EH (cell line): ENCODE measurements at regions not wholly inside any gene's neighbourhood (a gene's known extent, or its start where the extent isn't known, plus 50 kb on each side); places are given as distances from the start of the nearest gene placed in this dataset.
"Not testable (repeated sequence)": the region's sequence is repeated elsewhere in the genome, so short reads cannot be mapped to it uniquely, and the experiment has no call there.

Experiments
- DNase-seq: peaks from one replicate; pipeline ENCODE4 v3.0.0-alpha.2; 2015; ENCODE audit warnings: low read depth

GRCh38 chr6:25124216-25124715 lies 154.9 kb upstream of the CARMIL1 start:
- no peak for DNase-seq

- DNase-seq, result no peak
Measured at GRCh38 chr6:25125736-25126135, 153.4 kb upstream of the CARMIL1 start.

GRCh38 chr6:25127076-25127837 lies 151.9 kb upstream of the CARMIL1 start:
- no peak for DNase-seq

- peak; percentile 33 for DNase-seq
Measured at GRCh38 chr6:25130518-25130917, 148.7 kb upstream of the CARMIL1 start.

GRCh38 chr6:25132934-25133333 lies 146.2 kb upstream of the CARMIL1 start:
- no peak for DNase-seq

- DNase-seq, result peak; percentile 16
Measured at GRCh38 chr6:25133568-25133967, 145.6 kb upstream of the CARMIL1 start.

GRCh38 chr6:25136854-25137253 lies 142.3 kb upstream of the CARMIL1 start:
- peak; percentile 45 for DNase-seq

- no peak for DNase-seq
Measured at GRCh38 chr6:25137480-25137879, 141.7 kb upstream of the CARMIL1 start.

- DNase-seq, result no peak
Measured at GRCh38 chr6:25137916-25138232, 141.3 kb upstream of the CARMIL1 start.

GRCh38 chr6:25138233-25138933 lies 140.8 kb upstream of the CARMIL1 start:
- peak; percentile 90 for DNase-seq

GRCh38 chr6:25138934-25139415 lies 140.2 kb upstream of the CARMIL1 start:
- DNase-seq, result peak; percentile 25

GRCh38 chr6:25139608-25140007 lies 139.6 kb upstream of the CARMIL1 start:
- DNase-seq, result not testable (repeated sequence)

GRCh38 chr6:25142506-25142905 lies 136.7 kb upstream of the CARMIL1 start:
- no peak for DNase-seq

- DNase-seq, result no peak
Measured at GRCh38 chr6:25144919-25145318, 134.3 kb upstream of the CARMIL1 start.

- DNase-seq, result no peak
Measured at GRCh38 chr6:25147223-25147622, 132.0 kb upstream of the CARMIL1 start.

- DNase-seq, result no peak
Measured at GRCh38 chr6:25150031-25150430, 129.1 kb upstream of the CARMIL1 start.

GRCh38 chr6:25150863-25151262 lies 128.3 kb upstream of the CARMIL1 start:
- no peak for DNase-seq

GRCh38 chr6:25153079-25153478 lies 126.1 kb upstream of the CARMIL1 start:
- no peak for DNase-seq

- DNase-seq, result no peak
Measured at GRCh38 chr6:25154034-25154596, 125.1 kb upstream of the CARMIL1 start.

GRCh38 chr6:25155211-25155610 lies 124.0 kb upstream of the CARMIL1 start:
- no peak for DNase-seq

GRCh38 chr6:25156123-25156522 lies 123.1 kb upstream of the CARMIL1 start:
- peak; percentile 84 for DNase-seq

GRCh38 chr6:25157183-25157582 lies 122.0 kb upstream of the CARMIL1 start:
- no peak for DNase-seq

- DNase-seq, result no peak
Measured at GRCh38 chr6:25157842-25158241, 121.3 kb upstream of the CARMIL1 start.
